Caco-2 (cell line): ENCODE measurements at regions not wholly inside any gene's neighbourhood (a gene's known extent, or its start where the extent isn't known, plus 50 kb on each side); places are given as distances from the start of the nearest gene placed in this dataset.

Experiments used
- BruUV-seq: library from RNA; stranded (reverse); fragments of 400-500 nt; replicated peaks from 2 replicates; lab custom pipeline; 2021; lab: Mats Ljungman, UMichigan
- CTCF ChIA-PET: fragments of 300-600 bp; sonication (Branson Sonifier 250); formaldehyde crosslinking; loops from one replicate; lab custom pipeline; 2022; ENCODE audit warnings: antibody characterized with exemption; lab: Charles Lee
- POLR2A ChIA-PET: fragments of 300-600 bp; sonication (Branson Sonifier 250); formaldehyde crosslinking; loops from one replicate; lab custom pipeline; 2022; ENCODE audit warnings: antibody characterized with exemption; lab: Charles Lee
- DNase-seq, 2 experiments: peaks; one replicate each; pipeline versions ENCODE4 v3.0.0 to v3.0.0-alpha.2; 2020 to 2022
- H3K27me3 ChIP-seq: replicated peaks from 2 replicates; pipeline ENCODE4 v1.6.0; 2011; ENCODE audit warnings: low read length; ENCODE audit not compliant: control insufficient read depth, insufficient read depth
- H3K36me3 ChIP-seq: 2 replicates; pipeline ENCODE4 v1.5.1; 2011; ENCODE audit warnings: low read length; ENCODE audit not compliant: control insufficient read depth, insufficient read depth
- H3K4me1 ChIP-seq: fragments of 250-450 bp; sonication (Bioruptor Pico); 2 replicates; pipeline ENCODE4 v1.5.1; 2020; ENCODE audit warnings: mild to moderate bottlenecking
- H3K4me3 ChIP-seq: 2 replicates; pipeline ENCODE4 v1.5.1; 2011; ENCODE audit warnings: low read depth, mild to moderate bottlenecking, control low read depth, low read length
- H3K9me3 ChIP-seq: fragments of 250-450 bp; sonication (Bioruptor Pico); 2 replicates; pipeline ENCODE4 v1.5.1; 2020; ENCODE audit warnings: mild to moderate bottlenecking, moderate library complexity
- H3K27ac Mint-ChIP-seq: one replicate; pipeline ENCODE4 v1.8.0; 2022; ENCODE audit warnings: mixed read lengths; ENCODE audit not compliant: unreplicated experiment
- H3K27me3 Mint-ChIP-seq: one replicate; pipeline ENCODE4 v1.8.0; 2022; ENCODE audit warnings: mixed read lengths; ENCODE audit not compliant: insufficient read depth, unreplicated experiment
- H3K36me3 Mint-ChIP-seq: one replicate; pipeline ENCODE4 v1.8.0; 2022; ENCODE audit warnings: mild to moderate bottlenecking, mixed read lengths; ENCODE audit not compliant: insufficient read depth, unreplicated experiment
- H3K4me1 Mint-ChIP-seq: one replicate; pipeline ENCODE4 v1.8.0; 2022; ENCODE audit warnings: low read depth, mixed read lengths; ENCODE audit not compliant: unreplicated experiment
- H3K4me3 Mint-ChIP-seq: one replicate; pipeline ENCODE4 v1.8.0; 2022; ENCODE audit warnings: mild to moderate bottlenecking, moderate library complexity, mixed read lengths; ENCODE audit not compliant: unreplicated experiment
- H3K9me3 Mint-ChIP-seq: one replicate; pipeline ENCODE4 v1.8.0; 2022; ENCODE audit warnings: mixed read lengths; ENCODE audit not compliant: unreplicated experiment
- intact Hi-C: fragments of 100-400 bp; cut with micrococcal nuclease; formaldehyde crosslinking; loops from one replicate; pipeline ENCODE4 v1.10.0; 2022; ENCODE audit not compliant: unreplicated experiment
- TF ChIP-seq, protein P1 (sequence below), 2 experiments: fragments of 200-600 bp in 1 of 2; IDR thresholded peaks; 1 replicate in 1 of 2; 2 replicates in 1 of 2; pipeline versions ENCODE4 v1.5.1 to v1.8.0; 2011 to 2022; ENCODE audit warnings: antibody characterized with exemption in 1 of 2, control low read depth in 1 of 2, inconsistent platforms in 1 of 2, low read depth in 1 of 2, low read length in 1 of 2, mild to moderate bottlenecking in 1 of 2, moderate library complexity in 1 of 2; ENCODE audit not compliant: insufficient read depth in 1 of 2, severe bottlenecking in 1 of 2, unreplicated experiment in 1 of 2

DNA sequence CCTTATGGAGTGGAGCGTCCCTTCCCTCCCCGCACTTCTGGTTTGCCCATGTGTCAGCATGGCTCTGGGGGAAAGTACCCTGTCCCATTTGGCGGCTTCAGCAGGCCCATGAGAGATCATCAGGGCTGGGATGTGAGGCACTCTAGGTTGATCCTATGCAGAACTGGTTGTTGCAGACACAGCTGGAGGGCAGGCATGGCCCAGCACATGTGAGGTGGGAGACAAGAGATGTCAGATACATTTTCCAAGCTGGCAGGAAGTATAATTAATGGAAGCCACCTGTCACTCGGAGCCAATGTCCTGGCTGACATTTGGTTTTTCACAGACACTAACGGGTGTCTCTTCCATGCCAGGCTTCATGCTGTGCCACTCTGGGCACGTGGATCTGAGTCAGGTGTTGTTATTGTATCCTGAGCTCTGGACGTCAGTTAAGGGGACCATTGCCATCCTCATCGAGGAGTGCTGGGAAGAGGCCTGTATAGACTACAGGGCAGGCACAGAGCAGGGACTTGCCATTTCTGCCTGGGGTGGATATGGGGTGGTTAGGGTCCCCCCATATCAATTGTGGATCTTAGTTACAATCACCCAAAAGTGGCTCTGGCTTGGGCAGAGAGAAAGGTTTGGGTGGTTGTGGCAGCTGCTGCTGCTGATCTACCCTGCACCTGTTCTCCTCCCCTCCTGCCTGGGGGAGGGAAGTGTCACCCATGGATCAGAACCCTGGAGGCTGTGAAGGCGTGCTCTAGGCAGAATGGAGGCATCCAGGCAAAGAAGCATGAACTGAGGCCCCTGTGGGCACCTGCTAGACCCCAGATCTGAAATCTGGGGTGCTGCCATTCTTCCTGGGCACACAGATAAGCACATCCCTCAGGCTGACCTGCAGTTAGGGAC, 140.7 kb downstream of the FBLN2 start:
- Mint-ChIP-seq H3K9me3 (no peaks in the 10 kb centered on the region), H3K36me3 (no peaks in the 10 kb centered on the region), H3K4me1 (no peaks in the 10 kb centered on the region), H3K27ac (no peak overlapping the region), H3K4me3 (no peak overlapping the region), H3K27me3 (peaks cover 35% of the 10 kb centered on the region)
- intact Hi-C loops, result no loop called here
- DNase-seq, result no peak
- Histone ChIP-seq H3K4me3 (no peak overlapping the region), H3K4me1 (no peaks in the 10 kb centered on the region), H3K36me3 (no peaks in the 10 kb centered on the region), H3K9me3 (no peaks in the 10 kb centered on the region), H3K27me3 (peaks cover 4% of the 10 kb centered on the region)
- POLR2A ChIA-PET, result no interaction called here
- CTCF ChIA-PET, result no interaction called here
- no TSS peak for BruUV-seq
- TF ChIP-seq, protein P1, sequence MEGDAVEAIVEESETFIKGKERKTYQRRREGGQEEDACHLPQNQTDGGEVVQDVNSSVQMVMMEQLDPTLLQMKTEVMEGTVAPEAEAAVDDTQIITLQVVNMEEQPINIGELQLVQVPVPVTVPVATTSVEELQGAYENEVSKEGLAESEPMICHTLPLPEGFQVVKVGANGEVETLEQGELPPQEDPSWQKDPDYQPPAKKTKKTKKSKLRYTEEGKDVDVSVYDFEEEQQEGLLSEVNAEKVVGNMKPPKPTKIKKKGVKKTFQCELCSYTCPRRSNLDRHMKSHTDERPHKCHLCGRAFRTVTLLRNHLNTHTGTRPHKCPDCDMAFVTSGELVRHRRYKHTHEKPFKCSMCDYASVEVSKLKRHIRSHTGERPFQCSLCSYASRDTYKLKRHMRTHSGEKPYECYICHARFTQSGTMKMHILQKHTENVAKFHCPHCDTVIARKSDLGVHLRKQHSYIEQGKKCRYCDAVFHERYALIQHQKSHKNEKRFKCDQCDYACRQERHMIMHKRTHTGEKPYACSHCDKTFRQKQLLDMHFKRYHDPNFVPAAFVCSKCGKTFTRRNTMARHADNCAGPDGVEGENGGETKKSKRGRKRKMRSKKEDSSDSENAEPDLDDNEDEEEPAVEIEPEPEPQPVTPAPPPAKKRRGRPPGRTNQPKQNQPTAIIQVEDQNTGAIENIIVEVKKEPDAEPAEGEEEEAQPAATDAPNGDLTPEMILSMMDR (IDR thresholded peaks at IDR 0.05; ENCODE audit: insufficient read depth in 1 of 2, low read depth in 1 of 2, low read length in 1 of 2, severe bottlenecking in 1 of 2, unreplicated experiment in 1 of 2), result no peak

DNA sequence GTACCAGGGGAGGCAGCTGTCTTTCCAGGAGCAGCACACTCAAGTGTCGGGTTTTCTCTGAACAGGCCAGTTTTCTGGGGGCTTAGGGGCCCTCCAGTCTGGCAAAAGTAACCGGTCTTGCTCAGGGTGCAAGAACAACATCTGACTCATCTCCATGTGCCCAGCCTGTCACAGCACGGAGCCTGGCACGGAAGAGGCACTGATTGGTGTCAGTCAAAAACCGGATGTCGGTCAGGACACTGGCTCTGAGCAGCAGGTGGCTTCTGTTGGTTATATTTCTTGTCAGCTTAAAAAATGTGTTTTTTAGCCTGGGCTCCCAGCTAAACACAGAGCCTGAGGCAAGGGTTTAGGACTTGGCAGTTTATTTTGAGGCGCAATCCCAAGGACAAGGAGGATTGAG, 139.9 kb downstream of the FBLN2 start:
- peaks cover 31% of the 10 kb centered on the region for H3K27me3 Mint-ChIP-seq
- no TSS peak for BruUV-seq
- H3K27me3 ChIP-seq, result peaks cover 4% of the 10 kb centered on the region

DNA sequence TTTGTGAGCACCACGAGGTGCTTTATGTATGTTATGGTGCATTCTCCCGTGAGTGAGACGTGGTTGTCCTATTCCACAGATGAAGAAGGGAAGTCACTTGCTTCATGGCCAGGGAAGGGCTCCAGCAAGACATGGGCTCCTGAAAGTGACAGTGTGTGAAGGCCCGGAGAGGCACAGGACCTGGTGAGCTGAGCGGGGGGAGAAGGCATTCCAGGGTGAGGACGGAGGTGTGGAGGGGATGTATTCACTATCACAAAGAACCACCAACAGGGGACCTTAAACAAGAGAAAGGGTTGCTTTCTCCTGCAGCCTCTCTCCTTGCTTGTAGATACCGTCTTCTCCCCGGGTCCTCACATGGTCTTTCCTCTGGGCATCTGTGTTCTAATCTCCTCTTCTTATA, 139.1 kb downstream of the FBLN2 start:
- Mint-ChIP-seq H3K27ac (no peak overlapping the region), H3K36me3 (no peaks in the 10 kb centered on the region), H3K9me3 (no peaks in the 10 kb centered on the region), H3K4me3 (no peak overlapping the region), H3K27me3 (peaks cover 33% of the 10 kb centered on the region), H3K4me1 (no peaks in the 10 kb centered on the region)
- Histone ChIP-seq H3K9me3 (no peaks in the 10 kb centered on the region), H3K4me3 (no peak overlapping the region), H3K36me3 (no peaks in the 10 kb centered on the region), H3K4me1 (no peaks in the 10 kb centered on the region), H3K27me3 (peaks cover 4% of the 10 kb centered on the region)
- TF ChIP-seq, protein P1 (IDR thresholded peaks at IDR 0.05; ENCODE audit: insufficient read depth in 1 of 2, low read depth in 1 of 2, low read length in 1 of 2, severe bottlenecking in 1 of 2, unreplicated experiment in 1 of 2), result no peak
- no peak for DNase-seq
- ChIA-PET CTCF (interaction anchor here (0.6 kb wide), 1 partner anchor 861 kb away, joined by 3 read pairs; no protein-coding TSS in a partner anchor), POLR2A (no interaction called here)
- intact Hi-C loops, result no loop called here
- BruUV-seq, result no TSS peak

More for the DNA sequence above, 139.9 kb downstream of the FBLN2 start:
- H3K27ac Mint-ChIP-seq, result no peak overlapping the region
- no peaks in the 10 kb centered on the region for H3K36me3 ChIP-seq
- no peaks in the 10 kb centered on the region for H3K4me1 ChIP-seq
- no peaks in the 10 kb centered on the region for H3K36me3 Mint-ChIP-seq
- no peak overlapping the region for H3K4me3 ChIP-seq
- no peaks in the 10 kb centered on the region for H3K9me3 ChIP-seq
- ChIA-PET CTCF (no interaction called here), POLR2A (no interaction called here)
- H3K4me3 Mint-ChIP-seq, result no peak overlapping the region
- no peaks in the 10 kb centered on the region for H3K9me3 Mint-ChIP-seq
- no peak for DNase-seq
- intact Hi-C loops, result no loop called here
- TF ChIP-seq, protein P1 (IDR thresholded peaks at IDR 0.05; ENCODE audit: insufficient read depth in 1 of 2, low read depth in 1 of 2, low read length in 1 of 2, severe bottlenecking in 1 of 2, unreplicated experiment in 1 of 2), result no peak
- no peaks in the 10 kb centered on the region for H3K4me1 Mint-ChIP-seq
